Activated CD8-positive, alpha-beta memory T cell treated with anti-CD3 and anti-CD28 coated beads for 1 hour (primary cell): ENCODE measurements at regions not wholly inside any gene's neighbourhood (a gene's known extent, or its start where the extent isn't known, plus 50 kb on each side); places are given as distances from the start of the nearest gene placed in this dataset.

ENCODE experiments used
- DNase-seq, 2 donors: peaks; one replicate each; pipeline ENCODE4 v3.0.0-alpha.2; 2020; ENCODE audit warnings: low read depth in 1 of 2; ENCODE audit errors: extremely low read depth in 1 of 2

GRCh38 chr21:35940074-35940927 is 120.0 kb downstream of the SETD4 start:
- no peak for DNase-seq

- DNase-seq: no peak
Measured at GRCh38 chr21:35938446-35938845, 121.9 kb downstream of the SETD4 start.

GRCh38 chr21:35933466-35933865 is 126.9 kb downstream of the SETD4 start:
- DNase-seq: no peak

GRCh38 chr21:35932232-35932911 is 128.0 kb downstream of the SETD4 start:
- no peak for DNase-seq

GRCh38 chr21:35929901-35930300 is 130.4 kb downstream of the SETD4 start:
- DNase-seq: no peak

GRCh38 chr21:35927262-35927661 is 133.1 kb downstream of the SETD4 start:
- DNase-seq: no peak

- DNase-seq: no peak
Measured at GRCh38 chr21:35926003-35926740, 134.2 kb downstream of the SETD4 start.

GRCh38 chr21:35925497-35925896 is 134.8 kb downstream of the SETD4 start:
- DNase-seq: no peak

- no peak for DNase-seq
Measured at GRCh38 chr21:35924714-35925301, 135.5 kb downstream of the SETD4 start.

GRCh38 chr21:35923971-35924370 is 136.4 kb downstream of the SETD4 start:
- no peak for DNase-seq

GRCh38 chr21:35922618-35923017 is 137.7 kb downstream of the SETD4 start:
- DNase-seq: no peak

GRCh38 chr21:35921471-35921870 is 138.9 kb downstream of the SETD4 start:
- DNase-seq: no peak

GRCh38 chr21:35920436-35920835 is 139.9 kb downstream of the SETD4 start:
- DNase-seq: no peak

- DNase-seq: no peak
Measured at GRCh38 chr21:35915030-35915429, 145.3 kb downstream of the SETD4 start.

- DNase-seq: no peak
Measured at GRCh38 chr21:35911412-35912191, 148.7 kb downstream of the SETD4 start.

- DNase-seq: no peak
Measured at GRCh38 chr21:35909456-35910223, 150.7 kb downstream of the SETD4 start.

- no peak for DNase-seq
Measured at GRCh38 chr21:35908311-35909078, 151.8 kb downstream of the SETD4 start.

GRCh38 chr21:35906586-35906985 is 153.7 kb downstream of the SETD4 start:
- DNase-seq: no peak

- no peak for DNase-seq
Measured at GRCh38 chr21:35905963-35906345, 154.4 kb downstream of the SETD4 start.
